IMR-90 (cell line): ENCODE measurements at regions not wholly inside any gene's neighbourhood (a gene's known extent, or its start where the extent isn't known, plus 50 kb on each side); places are given as distances from the start of the nearest gene placed in this dataset.

Source experiments
- BHLHE40 ChIP-seq: fragments of 150-350 bp; IDR thresholded peaks from 2 replicates; pipeline ENCODE4 v1.6.1; 2016; ENCODE audit warnings: mild to moderate bottlenecking, low read depth, low read length
- CEBPB ChIP-seq: IDR thresholded peaks from 2 replicates; pipeline ENCODE4 v1.6.1; 2012; ENCODE audit warnings: low read depth, low read length, improper control_type of control experiment
- CHD1 ChIP-seq: IDR thresholded peaks from 2 replicates; pipeline ENCODE4 v1.6.1; 2012; ENCODE audit warnings: low read depth, low read length, improper control_type of control experiment
- CTCF ChIP-seq: conservative IDR thresholded peaks from 2 replicates; pipeline ENCODE4 v1.5.1; 2012; ENCODE audit warnings: mild to moderate bottlenecking, low read depth, low read length, improper control_type of control experiment
- FOS ChIP-seq: fragments of 150-350 bp; IDR thresholded peaks from 2 replicates; pipeline ENCODE4 v1.6.1; 2016; ENCODE audit warnings: low read depth, low read length
- MAFK ChIP-seq: IDR thresholded peaks from 2 replicates; pipeline ENCODE4 v1.6.1; 2012; ENCODE audit warnings: low read depth, low read length, improper control_type of control experiment
- MAZ ChIP-seq: IDR thresholded peaks from 2 replicates; pipeline ENCODE4 v1.6.1; 2012; ENCODE audit warnings: low read depth, mild to moderate bottlenecking, low read length, improper control_type of control experiment, moderate library complexity, borderline replicate concordance
- MXI1 ChIP-seq: IDR thresholded peaks from 2 replicates; pipeline ENCODE4 v1.6.1; 2012; ENCODE audit warnings: low read depth, mild to moderate bottlenecking, low read length, moderate library complexity, borderline replicate concordance
- POLR2A ChIP-seq: IDR thresholded peaks from 2 replicates; pipeline ENCODE4 v1.6.1; 2012; ENCODE audit warnings: mild to moderate bottlenecking, low read depth, low read length
- RAD21 ChIP-seq: IDR thresholded peaks from 2 replicates; pipeline ENCODE4 v1.6.1; 2012; ENCODE audit warnings: low read length, improper control_type of control experiment
- RCOR1 ChIP-seq: IDR thresholded peaks from 2 replicates; pipeline ENCODE4 v1.6.1; 2012; ENCODE audit warnings: mild to moderate bottlenecking, low read length, improper control_type of control experiment; ENCODE audit not compliant: insufficient replicate concordance
- RFX5 ChIP-seq: IDR thresholded peaks from 2 replicates; pipeline ENCODE4 v1.8.0; 2012; ENCODE audit warnings: low read depth, mild to moderate bottlenecking, low read length, moderate library complexity
- SMC3 ChIP-seq: fragments of 150-350 bp; IDR thresholded peaks from 2 replicates; pipeline ENCODE4 v1.6.1; 2016; ENCODE audit warnings: low read depth, mild to moderate bottlenecking, antibody characterized with exemption, low read length, moderate library complexity

GRCh38 chr9:104009826-104010225, 84.3 kb upstream of the SMC2 start:
- TF ChIP-seq CTCF: no peak
- TF ChIP-seq BHLHE40: no peak
- no peak for TF ChIP-seq FOS
- no peak for TF ChIP-seq RAD21
- TF ChIP-seq RFX5: no peak
- no peak for TF ChIP-seq CHD1
- TF ChIP-seq MAFK: no peak
- no peak for TF ChIP-seq SMC3
- no peak for TF ChIP-seq POLR2A
- TF ChIP-seq MAZ: no peak
- TF ChIP-seq CEBPB: no peak
- no peak for TF ChIP-seq RCOR1
- TF ChIP-seq MXI1: no peak
